HepG2 (cell line): ENCODE measurements at regions not wholly inside any gene's neighbourhood (a gene's known extent, or its start where the extent isn't known, plus 50 kb on each side); places are given as distances from the start of the nearest gene placed in this dataset.

ENCODE experiments used
- ATAC-seq: fragments of 200-7000 bp; cut with Tn5 transposase; 3 replicates; pipeline ENCODE4 v1.9.1; 2020; ENCODE audit warnings: mild to moderate bottlenecking, moderate library complexity
- BruUV-seq: library from RNA; stranded (reverse); fragments of 400-500 nt; replicated peaks from 2 replicates; lab custom pipeline; 2021; lab: Mats Ljungman, UMichigan
- CTCF ChIA-PET: fragments of 300-600 bp; formaldehyde crosslinking; extraction: SDS; loops from one replicate; lab custom pipeline; 2021; ENCODE audit warnings: low total read pairs, inconsistent platforms, low intra/inter-chr PET ratio; lab: Yijun Ruan, JAX
- POLR2A ChIA-PET: fragments of 350-600 bp; sonication (Branson Sonifier 250); formaldehyde crosslinking; loops from one replicate; lab custom pipeline; 2020; ENCODE audit warnings: antibody characterized with exemption, inconsistent platforms; lab: Yijun Ruan, JAX
- DNase-seq: peaks from one replicate; pipeline ENCODE4 v3.0.0-alpha.2; 2015; ENCODE audit warnings: low spot score
- FAIRE-seq: peaks from 3 replicates; lab custom pipeline; 2011; peaks lifted over from hg19 to GRCh38; lab: Jason Lieb, UNC
- H2AFZ ChIP-seq: one replicate; pipeline ENCODE4 v1.6.1; 2011; ENCODE audit warnings: low read length, inconsistent platforms
- H3K27ac ChIP-seq: fragments of 300-600 bp; 3 replicates; pipeline ENCODE4 v1.8.0; 2011; ENCODE audit warnings: mixed run types, mild to moderate bottlenecking, mixed read lengths, low read length, inconsistent platforms; ENCODE audit not compliant: insufficient read depth; ENCODE audit errors: extremely low read length
- H3K27me3 ChIP-seq, 2 experiments: fragments of 200-600 bp in 1 of 2; 2 replicates in 1 of 2; 3 replicates in 1 of 2; pipeline versions ENCODE4 v1.6.0 to v1.8.0; 2011; ENCODE audit warnings: low read length in 2 of 2, mild to moderate bottlenecking in 2 of 2, moderate library complexity in 2 of 2, inconsistent platforms in 1 of 2; ENCODE audit not compliant: insufficient read depth in 2 of 2, control insufficient read depth in 1 of 2
- H3K36me3 ChIP-seq, 2 experiments: fragments of 200-600 bp in 1 of 2; replicated peaks in 1 of 2; 2 replicates in 1 of 2; 3 replicates in 1 of 2; pipeline versions ENCODE4 v1.5.1 to v1.8.0; 2011; ENCODE audit warnings: low read length in 2 of 2, inconsistent platforms in 1 of 2; ENCODE audit not compliant: insufficient read depth in 2 of 2, control insufficient read depth in 1 of 2
- H3K4me1 ChIP-seq: 2 replicates; pipeline ENCODE4 v1.5.1; 2012; ENCODE audit warnings: low read length, inconsistent platforms; ENCODE audit not compliant: insufficient read depth
- H3K4me2 ChIP-seq: 2 replicates; pipeline ENCODE4 v1.6.0; 2011; ENCODE audit warnings: low read depth, low read length, inconsistent platforms
- H3K4me3 ChIP-seq, 3 experiments: fragments of 200-600 bp in 1 of 3; sonication (generic), shearing (Covaris generic) in 1 of 3; replicated peaks in 1 of 3; 2 replicates each; pipeline ENCODE4 v1.5.1; 2011 to 2016; ENCODE audit warnings: low read length in 3 of 3, inconsistent platforms in 2 of 3, low read depth in 2 of 3, mild to moderate bottlenecking in 2 of 3, control low read depth in 1 of 3, mixed read lengths in 1 of 3; ENCODE audit not compliant: insufficient read depth in 1 of 3
- H3K79me2 ChIP-seq: one replicate; pipeline ENCODE4 v1.6.1; 2011; ENCODE audit warnings: low read length, inconsistent platforms; ENCODE audit not compliant: insufficient read depth
- H3K9ac ChIP-seq: 2 replicates; pipeline ENCODE4 v1.6.0; 2011; ENCODE audit warnings: mild to moderate bottlenecking, low read depth, low read length, inconsistent platforms; ENCODE audit not compliant: insufficient read depth
- H3K9me3 ChIP-seq: 2 replicates; pipeline ENCODE4 v1.5.1; 2012; ENCODE audit warnings: mild to moderate bottlenecking, low read length
- H4K20me1 ChIP-seq: 2 replicates; pipeline ENCODE4 v1.6.0; 2011; ENCODE audit warnings: inconsistent platforms, mild to moderate bottlenecking, low read length, moderate library complexity; ENCODE audit not compliant: insufficient read depth
- EED ChIP-seq: sonication (generic); formaldehyde crosslinking; IDR thresholded peaks from 2 replicates; pipeline ENCODE4 v1.5.0; 2020; ENCODE audit warnings: mild to moderate bottlenecking, missing genetic modification reagents
- EP300 ChIP-seq, 3 experiments: sonication (generic) in 1 of 3; formaldehyde crosslinking in 1 of 3; IDR thresholded peaks; 2 replicates each; pipeline versions ENCODE4 v1.5.1 to v1.6.1; 2011 to 2020; ENCODE audit warnings: low read depth in 2 of 3, low read length in 2 of 3, borderline replicate concordance in 1 of 3, improper control_type of control experiment in 1 of 3, mild to moderate bottlenecking in 1 of 3, missing genetic modification reagents in 1 of 3, moderate library complexity in 1 of 3
- FOXC1 ChIP-seq: sonication (generic); formaldehyde crosslinking; IDR thresholded peaks from 2 replicates; pipeline ENCODE4 v1.8.0; 2022; ENCODE audit warnings: mild to moderate bottlenecking, missing genetic modification reagents, borderline replicate concordance
- MAFF ChIP-seq: IDR thresholded peaks from 2 replicates; pipeline ENCODE4 v1.6.1; 2011; ENCODE audit warnings: low read depth, low read length, improper control_type of control experiment
- MAFK ChIP-seq, 2 experiments: IDR thresholded peaks in 1 of 2; conservative IDR thresholded peaks in 1 of 2; 2 replicates each; pipeline ENCODE4 v1.6.1; 2011; ENCODE audit warnings: improper control_type of control experiment in 2 of 2, low read length in 2 of 2
- NFE2 ChIP-seq: sonication (generic); formaldehyde crosslinking; IDR thresholded peaks from 2 replicates; pipeline ENCODE4 v1.4.0; 2020; ENCODE audit warnings: missing genetic modification reagents
- NFE2L2 ChIP-seq: fragments of 150-350 bp; IDR thresholded peaks from 2 replicates; pipeline ENCODE4 v1.6.1; 2014; ENCODE audit warnings: low read length
- REPIN1 ChIP-seq: sonication (generic); formaldehyde crosslinking; IDR thresholded peaks from 2 replicates; pipeline ENCODE4 v1.8.0; 2022; ENCODE audit warnings: missing genetic modification reagents, low read depth, mild to moderate bottlenecking, borderline replicate concordance
- ZFP1 ChIP-seq: IDR thresholded peaks from 2 replicates; pipeline ENCODE4 v1.6.1; 2016
- ZNF282 ChIP-seq: fragments of 450-650 bp; IDR thresholded peaks from 2 replicates; pipeline ENCODE4 v1.6.1; 2018; ENCODE audit not compliant: partially characterized antibody
- ZNF556 ChIP-seq: sonication (generic); formaldehyde crosslinking; IDR thresholded peaks from 2 replicates; pipeline ENCODE4 v1.4.0; 2020; ENCODE audit warnings: mild to moderate bottlenecking, missing genetic modification reagents, borderline replicate concordance
- WGBS: methylation state at CpG from one replicate; pipeline ENCODE4 v1.1.6; 2017; ENCODE audit warnings: low lambda C conversion rate; 5-methylcytosine and 5-hydroxymethylcytosine counted together
- in situ Hi-C: cut with HindIII; loops from 2 replicates; pipeline ENCODE4 v1.10.0; 2017; ENCODE audit warnings: low pct_unique_long_range_greater_than_20kb; ENCODE audit not compliant: extremely low pct_ligation_motif_present
- intact Hi-C: fragments of 100-400 bp; cut with micrococcal nuclease; formaldehyde crosslinking; loops from one replicate; pipeline ENCODE4 v1.10.0; 2022; ENCODE audit not compliant: unreplicated experiment
- TF ChIP-seq, protein P1 (sequence below): sonication (generic); formaldehyde crosslinking; IDR thresholded peaks from 2 replicates; pipeline ENCODE4; 2020; ENCODE audit warnings: missing genetic modification reagents, mild to moderate bottlenecking, borderline replicate concordance

DNA sequence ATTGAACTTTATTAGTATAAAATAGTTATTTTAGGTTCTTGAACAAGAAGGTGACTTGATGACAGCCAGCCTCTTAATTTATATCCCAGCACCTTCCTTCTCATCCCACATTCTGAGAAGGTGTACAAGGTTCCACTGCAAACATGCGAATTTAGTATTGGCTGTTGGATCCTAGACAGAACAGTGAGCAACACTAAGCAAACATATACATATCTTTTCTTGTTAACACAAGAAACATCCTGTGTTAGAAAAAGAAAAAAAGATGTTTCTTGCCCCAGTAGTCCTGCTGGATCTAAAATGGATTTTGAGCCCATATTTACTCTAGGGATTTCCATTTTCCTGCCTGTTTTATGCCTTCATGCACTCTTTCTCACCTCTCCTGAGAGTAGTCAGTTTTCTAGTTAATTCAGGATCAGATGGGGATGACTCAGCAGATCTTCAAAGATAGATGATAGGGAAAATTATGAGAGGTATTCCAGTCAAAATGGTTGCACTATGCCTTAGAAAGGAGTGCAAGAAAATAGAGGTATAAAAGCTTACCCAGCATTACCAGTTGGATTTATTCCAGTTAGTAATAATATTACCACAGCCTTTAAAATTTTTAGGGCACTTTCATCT, 336.5 kb downstream of the MEIS1 start:
- POLR2A ChIA-PET = no interaction called here
- Histone ChIP-seq H3K27me3 (no peaks in the 10 kb centered on the region), H4K20me1 (no peaks in the 10 kb centered on the region), H3K27ac (no peak overlapping the region), H3K4me3 (no peak overlapping the region), H3K4me1 (no peaks in the 10 kb centered on the region), H3K4me2 (no peak overlapping the region), H3K9ac (no peak overlapping the region), H2AFZ (no peak overlapping the region)
- intact Hi-C loops (no loop called here), in situ Hi-C loops (no loop called here)
- no peak for DNase-seq
- no peak for ATAC-seq
- WGBS = 0% methylated on average over 1 of the region's 1 CpG
- TF ChIP-seq FOXC1 = no peak
- no peak for TF ChIP-seq ZNF282
- TF ChIP-seq, protein P1, sequence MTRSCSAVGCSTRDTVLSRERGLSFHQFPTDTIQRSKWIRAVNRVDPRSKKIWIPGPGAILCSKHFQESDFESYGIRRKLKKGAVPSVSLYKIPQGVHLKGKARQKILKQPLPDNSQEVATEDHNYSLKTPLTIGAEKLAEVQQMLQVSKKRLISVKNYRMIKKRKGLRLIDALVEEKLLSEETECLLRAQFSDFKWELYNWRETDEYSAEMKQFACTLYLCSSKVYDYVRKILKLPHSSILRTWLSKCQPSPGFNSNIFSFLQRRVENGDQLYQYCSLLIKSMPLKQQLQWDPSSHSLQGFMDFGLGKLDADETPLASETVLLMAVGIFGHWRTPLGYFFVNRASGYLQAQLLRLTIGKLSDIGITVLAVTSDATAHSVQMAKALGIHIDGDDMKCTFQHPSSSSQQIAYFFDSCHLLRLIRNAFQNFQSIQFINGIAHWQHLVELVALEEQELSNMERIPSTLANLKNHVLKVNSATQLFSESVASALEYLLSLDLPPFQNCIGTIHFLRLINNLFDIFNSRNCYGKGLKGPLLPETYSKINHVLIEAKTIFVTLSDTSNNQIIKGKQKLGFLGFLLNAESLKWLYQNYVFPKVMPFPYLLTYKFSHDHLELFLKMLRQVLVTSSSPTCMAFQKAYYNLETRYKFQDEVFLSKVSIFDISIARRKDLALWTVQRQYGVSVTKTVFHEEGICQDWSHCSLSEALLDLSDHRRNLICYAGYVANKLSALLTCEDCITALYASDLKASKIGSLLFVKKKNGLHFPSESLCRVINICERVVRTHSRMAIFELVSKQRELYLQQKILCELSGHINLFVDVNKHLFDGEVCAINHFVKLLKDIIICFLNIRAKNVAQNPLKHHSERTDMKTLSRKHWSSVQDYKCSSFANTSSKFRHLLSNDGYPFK = no peak
- no peak for TF ChIP-seq NFE2 (CRISPR knock-in tag)
- no peak for TF ChIP-seq ZNF556 (CRISPR knock-in tag)
- peak; percentile 71 for TF ChIP-seq MAFF
- peak; percentile 77 to 85 for TF ChIP-seq MAFK (conservative IDR thresholded peaks at IDR 0.05 in 1 of 2, IDR thresholded peaks at IDR 0.05 in 1 of 2; ENCODE audit: low read length in 2 of 2)
- TF ChIP-seq EED (CRISPR knock-in tag) = no peak
- no peak for TF ChIP-seq ZFP1 (CRISPR knock-in tag)
- no peak for TF ChIP-seq REPIN1 (CRISPR knock-in tag)
- TF ChIP-seq NFE2L2 = peak; percentile 94
- TF ChIP-seq EP300 (IDR thresholded peaks at IDR 0.05; ENCODE audit: low read depth in 2 of 2, low read length in 2 of 2) = no peak
- TF ChIP-seq EP300 (CRISPR knock-in tag; IDR thresholded peaks at IDR 0.05; ENCODE audit: borderline replicate concordance) = no peak
- TF ChIP-seq, all 625 proteins: peak for 3
- CTCF ChIA-PET = no interaction called here
- Histone ChIP-seq H3K36me3 (no peaks in the 10 kb centered on the region), H3K9me3 (no peaks in the 10 kb centered on the region), H3K79me2 (no peaks in the 10 kb centered on the region)
- FAIRE-seq = no peak
- BruUV-seq = no TSS peak
